AG20443 (cell line): ENCODE measurements at regions not wholly inside any gene's neighbourhood (a gene's known extent, or its start where the extent isn't known, plus 50 kb on each side); places are given as distances from the start of the nearest gene placed in this dataset.
"Not testable (repeated sequence)": the region's sequence is repeated elsewhere in the genome, so short reads cannot be mapped to it uniquely, and the experiment has no call there.

Experiments used
- DNase-seq: peaks from one replicate; pipeline ENCODE4 v3.0.0; 2012; ENCODE audit warnings: low spot score, mixed read lengths

DNA sequence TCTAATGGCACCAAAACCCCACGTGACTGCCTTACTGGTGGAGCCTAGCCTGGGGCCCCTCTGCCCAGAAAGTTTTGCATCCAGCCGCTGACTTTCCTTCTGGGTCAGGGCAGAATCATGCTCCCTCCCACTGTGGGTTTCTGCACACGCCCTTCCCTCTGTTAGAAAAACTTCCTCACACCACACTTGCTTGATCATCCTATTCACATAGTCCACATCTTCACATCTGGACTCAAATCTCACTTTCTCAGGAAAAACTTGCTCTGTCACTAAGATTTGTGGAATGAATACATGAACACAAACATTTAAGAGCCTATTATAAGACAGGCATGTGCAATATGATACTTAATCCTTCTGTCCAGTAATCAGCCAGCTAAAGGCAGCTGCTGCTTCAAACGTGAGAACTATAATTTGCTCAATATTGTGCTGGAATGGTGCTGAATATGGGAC lies 274.7 kb downstream of the RND3 start:
- peak; percentile 47 for DNase-seq

DNA sequence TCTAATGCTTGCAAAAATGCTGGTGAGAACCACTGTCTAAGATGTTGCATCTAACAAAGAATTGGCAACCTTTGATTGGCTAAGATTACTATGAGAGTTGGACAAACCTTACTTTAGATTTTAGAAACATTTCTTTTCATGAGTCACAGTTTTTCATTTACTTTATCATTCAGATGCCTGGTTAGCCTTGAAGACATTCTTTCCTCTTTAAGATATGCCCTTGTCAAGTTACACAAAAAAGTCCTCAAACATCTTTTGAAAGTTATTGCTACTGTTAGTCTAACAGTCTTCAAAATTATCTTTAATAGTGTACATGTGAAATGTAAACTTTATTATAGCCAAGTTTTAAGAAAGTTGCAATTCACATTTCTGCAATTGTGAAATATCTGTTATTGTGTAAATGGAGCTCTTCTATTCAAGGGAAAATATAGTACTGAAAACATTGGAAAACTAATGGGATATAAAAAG lies 276.3 kb downstream of the RND3 start:
- peak; percentile 44 for DNase-seq

DNA sequence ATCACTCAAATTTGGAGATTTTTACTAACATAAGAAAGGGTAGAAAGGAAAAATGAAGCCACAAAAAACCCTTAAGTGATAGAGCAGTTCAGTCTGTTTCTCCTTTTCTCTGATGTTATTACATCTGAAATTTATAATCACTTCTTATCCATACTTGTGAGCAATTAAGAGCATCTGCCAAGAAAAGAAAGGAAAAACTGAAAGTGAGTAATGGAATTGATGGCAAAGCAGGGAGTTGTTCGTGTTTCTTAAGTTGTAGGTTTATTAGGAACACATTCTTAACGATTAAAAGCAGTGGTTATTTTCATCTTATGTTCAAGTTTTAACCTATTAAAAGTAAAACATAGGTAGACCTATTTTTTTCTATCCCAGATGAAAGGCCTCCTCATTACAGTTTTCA lies 277.7 kb downstream of the RND3 start:
- no peak for DNase-seq

DNA sequence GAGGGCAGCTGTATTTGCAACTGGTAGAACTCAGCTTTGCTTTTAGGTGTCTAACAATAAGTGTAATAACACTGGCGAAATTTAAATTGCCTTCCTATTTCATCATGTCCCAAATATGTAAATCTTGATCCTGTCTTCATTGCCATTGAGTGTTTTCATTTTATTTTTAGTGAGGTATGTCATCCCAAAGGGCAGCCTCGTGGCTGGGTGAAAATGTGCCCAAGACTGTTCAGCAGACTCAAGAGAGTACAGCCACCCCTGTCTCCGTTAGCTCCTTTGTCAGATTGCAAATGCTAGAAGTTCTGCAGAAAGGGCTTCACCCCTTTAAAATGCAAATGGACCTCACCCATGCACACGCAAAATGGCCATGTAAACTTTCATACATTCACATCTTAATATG lies 278.8 kb downstream of the RND3 start:
- DNase-seq = no peak

DNA sequence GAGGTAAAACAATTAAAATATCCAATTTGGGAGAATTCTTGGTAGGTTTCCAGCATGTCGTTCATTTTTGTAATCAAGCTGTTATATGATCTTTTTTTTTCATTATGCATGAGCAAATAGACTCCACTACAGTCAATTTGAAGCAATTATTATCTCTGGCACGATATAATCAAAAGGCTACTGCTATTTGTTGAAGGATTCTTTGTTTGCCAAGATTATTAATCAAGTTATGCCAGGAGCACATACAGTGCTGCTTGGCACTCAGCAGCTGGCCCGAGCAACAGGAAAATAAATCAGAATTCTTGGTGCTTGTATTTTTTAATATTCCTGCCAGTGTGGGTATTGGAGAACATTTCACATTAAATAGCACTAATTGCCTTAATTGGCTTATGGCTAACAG lies 279.5 kb downstream of the RND3 start:
- DNase-seq = no peak

DNA sequence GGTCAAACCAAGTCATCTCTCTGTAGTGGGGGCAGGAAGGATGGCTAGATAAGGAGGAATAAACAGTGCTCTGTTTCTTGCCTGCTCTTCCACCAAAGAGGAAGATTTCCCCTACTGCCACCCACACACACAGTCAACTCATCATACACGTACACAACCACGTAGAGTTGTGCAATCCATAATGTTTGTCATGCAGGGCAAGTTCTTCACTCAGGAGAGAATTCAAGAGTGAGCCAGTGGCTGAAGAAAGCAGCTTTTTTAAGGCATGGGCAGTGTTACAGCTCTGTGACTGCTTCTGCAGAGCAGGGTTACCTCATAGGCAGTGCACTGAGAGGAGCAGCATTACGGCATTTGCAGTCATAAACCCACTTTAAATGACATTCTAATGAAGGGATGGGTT lies 283.0 kb downstream of the RND3 start:
- DNase-seq = peak; percentile 68

DNA sequence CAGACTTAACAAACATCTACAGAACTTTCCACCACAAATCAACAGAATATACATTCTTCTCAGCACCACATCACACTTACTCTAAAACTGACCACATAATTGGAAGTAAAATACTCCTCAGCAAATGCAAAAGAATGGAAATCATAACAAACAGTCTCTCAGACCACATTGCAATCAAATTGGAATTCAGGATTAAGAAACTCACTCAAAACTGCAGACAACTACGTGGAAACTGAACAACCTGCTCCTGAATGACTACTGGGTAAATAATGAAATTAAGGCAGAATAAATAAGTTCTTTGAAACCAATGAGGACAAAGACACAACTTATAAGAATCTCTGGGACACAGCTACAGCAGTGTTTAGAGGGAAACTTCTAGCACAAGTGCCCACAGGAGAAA lies 292.7 kb downstream of the RND3 start:
- DNase-seq = not testable (repeated sequence)

DNA sequence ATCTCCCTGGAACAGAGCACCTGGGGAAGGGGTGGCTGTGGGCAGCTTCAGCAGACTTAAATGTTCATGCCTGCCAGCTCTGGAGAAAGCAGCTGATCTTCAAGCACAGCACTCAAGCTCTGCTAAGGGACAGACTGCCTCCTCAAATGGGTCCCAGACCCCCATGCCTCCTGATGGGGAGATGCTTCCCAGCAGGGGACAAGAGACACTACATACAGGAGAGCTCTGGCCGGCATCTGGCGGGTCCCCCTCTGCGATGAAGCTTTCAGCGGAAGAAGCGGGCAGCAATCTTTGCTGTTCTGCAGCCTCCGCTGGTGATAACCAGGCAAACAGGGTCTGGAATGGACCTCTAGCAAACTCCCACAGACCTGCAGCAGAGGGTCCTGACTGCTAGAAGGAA lies 294.8 kb downstream of the RND3 start:
- DNase-seq = no peak

DNA sequence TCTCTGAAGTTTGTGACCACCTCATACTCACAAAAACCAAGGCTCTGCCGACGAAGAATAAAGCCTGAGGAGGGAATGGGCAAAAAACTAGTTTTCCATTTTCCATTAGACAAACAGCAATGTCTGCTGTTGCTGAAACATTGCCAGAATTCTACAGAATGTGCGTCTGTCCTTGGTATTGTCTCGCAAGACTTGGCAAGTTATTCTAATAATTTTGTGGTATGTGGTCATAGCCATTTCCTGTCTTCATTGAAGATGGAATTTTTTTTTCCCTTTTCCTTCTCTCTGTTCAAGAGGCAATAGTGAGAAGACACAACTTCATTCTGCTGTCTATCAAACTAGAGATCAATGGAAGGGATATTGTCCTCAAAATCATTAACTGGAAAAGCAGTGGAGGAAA lies 296.1 kb downstream of the RND3 start:
- peak; percentile 52 for DNase-seq

DNA sequence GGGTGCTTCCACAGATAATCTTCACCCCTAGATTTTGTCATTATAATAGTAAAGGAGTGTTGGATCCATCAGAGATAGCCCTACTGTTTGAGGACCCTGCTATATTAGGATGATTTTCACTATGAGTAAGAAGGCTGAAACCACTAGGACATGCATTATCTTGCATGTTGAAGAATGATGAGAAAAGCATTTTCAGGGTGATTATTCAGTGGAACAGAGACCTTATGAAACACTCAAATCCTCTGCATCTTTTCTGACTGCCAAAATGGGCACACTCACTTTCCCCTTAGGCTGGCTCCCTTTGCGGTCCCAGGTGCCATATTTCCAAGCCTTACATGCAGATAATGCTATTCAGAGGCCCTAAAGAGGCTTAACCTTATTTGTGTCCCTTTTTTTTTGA lies 296.9 kb downstream of the RND3 start:
- DNase-seq = no peak

DNA sequence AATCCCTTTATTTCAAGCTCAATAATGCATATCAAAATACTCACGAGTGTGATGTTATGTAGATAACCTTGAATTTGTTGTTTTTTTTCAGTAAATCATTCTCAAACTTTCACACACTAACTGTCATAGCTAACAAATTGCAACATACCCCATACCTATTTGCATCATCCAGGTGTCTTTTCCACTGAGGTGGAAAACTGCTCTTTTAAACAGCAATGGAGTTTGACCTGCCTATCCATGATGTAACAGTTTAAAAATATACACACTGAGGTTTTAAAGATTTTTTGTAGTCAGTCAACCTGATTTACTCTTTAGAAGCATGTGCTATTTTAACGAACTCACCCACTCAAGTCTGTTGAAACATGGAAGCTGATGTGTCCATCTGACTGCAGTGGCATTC lies 298.7 kb downstream of the RND3 start:
- no peak for DNase-seq

DNA sequence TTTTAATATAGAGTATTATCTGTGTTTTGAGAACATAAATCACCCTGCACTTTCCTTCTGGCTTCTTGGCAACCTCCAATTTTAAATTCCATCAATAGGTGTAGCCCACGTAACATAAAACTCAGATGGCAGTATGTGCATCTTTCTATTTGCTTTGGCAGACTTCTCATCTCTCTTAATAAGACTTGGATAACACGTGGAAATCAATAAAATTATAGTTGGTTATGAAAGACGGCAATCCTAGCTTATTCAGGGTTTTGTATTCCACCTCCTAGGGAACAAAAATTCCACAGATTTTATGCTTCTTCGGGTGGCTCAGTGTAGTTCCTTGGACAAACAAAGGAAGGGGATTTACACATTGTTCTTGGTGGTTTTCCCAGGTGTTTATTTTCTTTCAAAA lies 299.3 kb downstream of the RND3 start:
- no peak for DNase-seq

DNA sequence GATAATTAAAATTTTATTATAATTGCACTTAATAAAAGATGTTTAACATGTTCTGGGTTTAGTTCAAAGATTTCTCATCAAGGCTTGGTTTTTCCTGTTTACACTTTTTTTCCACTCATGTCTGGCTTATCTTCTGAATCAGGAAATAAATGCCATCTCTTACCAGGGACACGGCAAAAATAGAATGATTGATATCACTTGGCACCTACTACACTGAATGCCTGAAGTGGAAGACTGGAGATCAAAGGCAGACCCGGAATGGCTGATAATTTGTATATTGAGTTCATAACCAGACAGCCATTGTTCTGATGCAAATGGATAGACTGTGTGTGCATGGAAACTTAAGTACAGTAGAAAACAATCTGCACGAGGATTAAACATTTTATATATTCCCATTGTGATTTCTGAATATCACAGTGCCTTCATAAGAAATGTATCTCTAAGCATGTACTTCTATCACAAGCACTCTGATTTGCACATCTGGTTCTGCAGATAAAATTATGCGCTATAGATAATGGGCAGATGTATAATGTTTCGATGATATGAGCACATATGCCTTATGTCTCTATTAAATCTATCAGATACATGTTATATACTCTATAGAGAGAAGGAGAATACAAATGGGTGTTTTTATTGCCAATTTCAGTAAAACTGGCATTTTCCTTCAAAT lies 304.8 kb downstream of the RND3 start:
- no peak for DNase-seq

DNA sequence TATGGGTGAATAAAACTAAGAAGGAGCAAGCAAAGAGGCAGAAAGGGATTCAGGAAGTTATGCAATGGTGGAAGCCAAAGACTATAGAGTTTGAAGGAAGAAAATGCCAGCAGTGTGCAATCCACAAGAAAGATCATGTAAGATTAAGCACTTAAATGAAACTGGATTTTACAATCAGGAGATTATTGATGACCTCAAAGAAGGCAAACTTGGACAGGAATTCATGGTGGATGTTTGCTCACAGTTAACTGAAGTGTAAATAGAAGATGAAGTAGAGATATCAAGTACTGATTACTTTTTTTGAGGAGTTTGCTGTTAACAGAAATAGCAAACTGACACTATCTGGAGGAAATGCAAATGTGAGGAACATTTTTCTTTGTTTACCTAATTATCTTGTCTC lies 308.9 kb downstream of the RND3 start:
- no peak for DNase-seq

DNA sequence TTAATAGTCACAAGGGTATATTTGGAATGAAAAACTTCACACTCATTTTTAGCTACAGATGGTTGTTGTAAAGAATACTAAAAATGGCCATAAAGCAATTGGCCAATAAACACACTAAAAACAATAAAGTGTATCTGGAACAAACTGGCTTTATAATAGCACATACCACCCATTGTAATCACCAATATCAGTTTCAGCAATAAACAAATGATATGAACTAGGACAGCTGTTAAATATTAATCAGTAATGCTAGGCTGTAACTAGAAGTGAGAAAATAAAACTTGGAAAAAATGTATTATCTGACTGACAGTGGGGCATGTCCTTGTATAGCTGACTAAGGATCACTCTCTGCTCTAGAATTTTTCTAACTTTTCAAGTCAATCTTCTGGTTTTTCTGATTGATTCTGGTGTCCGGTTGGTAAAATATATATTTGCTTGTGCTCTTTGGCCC lies 312.5 kb downstream of the RND3 start:
- DNase-seq = no peak

DNA sequence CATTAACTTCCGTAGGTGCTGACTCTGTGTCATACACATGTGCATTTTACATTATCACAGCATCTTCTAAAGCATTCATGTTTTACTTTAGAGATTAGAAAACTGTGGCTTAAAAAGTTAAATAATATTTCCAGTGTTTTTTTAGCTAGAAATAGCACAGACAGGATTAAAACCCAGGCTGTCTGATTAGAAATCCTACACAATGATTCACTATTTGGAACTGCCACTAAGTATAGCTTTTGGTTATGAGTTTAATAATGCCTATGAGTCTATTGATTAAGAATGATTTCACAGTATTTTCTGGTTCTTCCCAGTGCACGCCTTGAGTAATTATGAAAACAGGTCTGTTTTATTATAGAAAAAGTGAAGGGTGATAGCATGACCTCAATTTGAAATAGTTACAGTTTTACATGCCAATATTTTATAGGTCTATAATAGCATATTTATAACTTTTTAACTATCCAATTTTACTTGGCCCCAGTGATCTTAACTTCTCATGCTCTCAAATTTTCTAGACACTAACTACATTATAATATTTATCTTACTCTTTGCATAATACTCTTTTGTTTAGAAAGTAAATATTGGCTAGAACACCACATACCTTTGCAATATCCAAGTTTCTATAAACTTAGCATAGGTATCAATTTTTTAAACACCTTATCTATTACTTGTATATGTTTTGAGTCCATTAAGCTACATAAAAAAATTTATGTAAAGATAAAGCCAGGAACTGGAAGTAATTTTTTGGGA lies 313.2 kb downstream of the RND3 start:
- DNase-seq = no peak

DNA sequence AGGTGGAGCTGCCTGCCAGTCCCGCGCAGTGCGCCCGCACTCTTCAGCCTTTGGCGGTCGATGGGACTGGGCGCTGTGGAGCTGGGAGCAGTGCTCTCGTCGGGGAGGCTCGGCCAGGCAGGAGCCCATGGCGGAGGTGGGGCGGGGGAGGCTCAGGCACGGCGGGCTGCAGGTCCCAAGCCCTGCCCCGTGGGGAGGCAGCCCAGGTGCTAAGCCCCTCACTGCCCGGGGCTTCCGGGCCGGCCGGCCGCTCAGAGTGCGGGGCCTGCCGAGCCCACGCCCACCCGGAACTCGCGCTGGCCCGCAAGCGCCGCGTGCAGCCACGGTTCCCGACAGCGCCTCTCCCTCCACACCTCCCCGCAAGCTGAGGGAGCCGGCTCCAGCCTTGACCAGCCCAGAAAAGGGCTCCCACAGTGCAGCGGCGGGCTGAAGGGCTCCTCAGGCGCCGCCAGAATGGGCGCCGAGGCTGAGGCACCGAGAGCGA lies 316.4 kb downstream of the RND3 start:
- no peak for DNase-seq

DNA sequence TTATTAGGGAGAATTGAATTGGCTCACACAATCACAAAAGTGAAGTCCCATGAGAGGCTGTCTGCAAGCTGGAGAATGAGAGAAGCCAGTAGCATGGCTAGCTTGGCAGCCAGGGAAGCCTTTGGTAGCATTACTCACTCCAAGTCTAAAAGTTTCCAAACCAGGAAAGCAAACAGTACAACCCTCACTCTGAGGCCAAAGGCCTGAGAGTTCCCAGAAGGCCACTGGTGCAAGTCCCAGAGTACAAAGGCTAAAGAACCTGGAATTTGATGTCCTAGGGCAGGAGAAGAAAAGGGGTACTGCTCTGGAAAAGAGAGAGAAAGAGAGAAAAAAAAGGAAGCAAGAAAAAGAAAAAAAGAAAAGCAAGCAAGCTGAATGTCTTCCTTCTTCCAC lies 318.2 kb downstream of the RND3 start:
- DNase-seq = peak; percentile 61

DNA sequence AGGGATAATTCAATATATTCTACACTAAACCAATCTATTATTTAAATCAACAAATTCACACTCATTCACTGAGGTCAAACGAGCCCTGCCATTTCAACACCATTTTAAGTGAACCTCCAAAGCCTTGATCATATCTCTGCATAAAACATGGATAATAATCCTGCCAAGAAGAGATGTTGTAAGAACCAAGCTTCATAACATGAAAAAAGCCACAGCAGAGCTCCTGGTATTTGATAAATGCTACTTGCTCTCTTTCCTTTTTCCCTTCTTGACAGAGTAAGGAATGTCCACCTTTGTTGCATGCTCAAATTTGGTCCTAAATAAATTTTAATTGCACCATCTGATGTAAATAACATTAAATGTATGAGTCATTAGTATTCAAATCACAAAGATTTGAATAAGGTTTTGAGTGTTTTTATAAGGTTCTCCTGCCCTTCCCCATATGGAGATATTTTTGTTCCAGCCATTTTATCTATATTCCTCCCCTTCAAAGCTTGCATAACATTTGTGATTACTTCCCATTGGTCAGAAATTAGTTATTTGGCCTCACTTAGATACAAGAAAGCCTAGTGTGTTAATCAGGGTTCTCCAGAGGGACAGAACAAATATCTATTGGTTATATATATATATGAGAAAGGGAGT lies 318.8 kb downstream of the RND3 start:
- DNase-seq = no peak

DNA sequence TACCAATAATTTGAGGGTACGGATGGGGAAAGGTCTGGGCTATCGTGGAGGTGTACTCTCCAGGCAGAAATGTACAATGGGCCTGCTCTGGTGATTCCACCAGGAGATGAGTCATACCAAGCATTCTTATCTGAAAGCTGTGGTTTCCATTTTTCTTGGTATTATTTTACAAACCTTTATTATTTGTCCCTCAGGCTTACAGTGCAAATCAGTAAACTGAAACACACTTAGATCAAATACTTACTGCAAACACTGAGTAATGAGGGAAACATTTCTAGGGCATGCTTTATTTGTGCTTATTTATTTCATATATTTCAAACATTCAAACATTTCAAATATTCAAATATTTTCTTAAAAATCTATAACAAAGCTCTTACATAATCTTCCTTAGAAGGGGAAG lies 319.8 kb downstream of the RND3 start:
- DNase-seq = peak; percentile 54

DNA sequence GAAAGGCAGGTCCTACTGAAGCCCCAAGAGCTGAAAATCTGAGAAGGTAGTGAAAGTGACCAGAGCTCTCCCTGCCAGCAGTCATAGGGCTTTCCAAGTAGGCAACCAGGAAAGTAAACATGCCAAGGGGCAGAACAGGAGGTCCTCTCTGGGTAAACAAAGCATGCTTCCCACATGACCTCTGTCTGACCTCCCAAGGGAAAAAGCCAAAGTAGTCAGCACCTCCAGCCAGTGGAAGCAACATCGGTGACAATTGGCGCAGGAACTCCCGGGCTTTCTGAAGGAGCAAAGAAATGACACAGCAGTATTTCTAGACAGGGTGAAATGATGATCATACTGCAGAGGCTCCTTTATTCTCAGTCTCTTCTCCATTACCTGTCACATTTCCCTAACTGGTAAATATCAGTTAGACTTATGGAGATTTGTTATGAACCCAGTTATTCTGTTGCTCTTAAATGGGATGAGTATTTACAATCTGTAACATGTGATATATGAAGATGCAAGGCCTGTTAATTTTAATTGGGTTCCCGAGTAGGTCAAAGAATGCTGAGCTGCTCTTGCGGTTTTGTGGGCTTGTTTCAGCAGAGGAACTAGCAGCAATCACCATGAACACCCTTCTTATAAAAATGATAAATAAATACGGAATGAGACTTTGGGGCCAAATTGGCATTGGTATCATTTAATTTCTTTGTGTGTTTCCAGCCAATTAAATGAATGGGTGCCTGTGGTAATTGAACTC lies 321.0 kb downstream of the RND3 start:
- DNase-seq = no peak

DNA sequence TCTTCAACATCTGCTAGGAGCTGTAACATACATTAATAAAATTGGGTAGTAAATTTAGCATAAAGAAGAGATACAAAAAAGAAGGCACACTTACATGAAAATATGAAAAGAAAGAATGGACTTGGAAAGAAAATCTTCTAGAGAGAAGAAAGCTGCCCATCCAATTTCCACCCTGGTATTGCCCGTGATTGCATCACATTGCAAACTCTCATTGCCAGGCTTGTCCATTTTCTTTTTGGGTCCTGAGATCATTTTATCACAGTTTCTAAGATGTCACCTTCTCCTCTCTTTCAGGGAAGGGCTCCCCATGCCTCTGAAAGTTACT lies 321.5 kb downstream of the RND3 start:
- no peak for DNase-seq
